ENCODE measurements at regions not wholly inside any gene's neighbourhood (a gene's known extent, or its start where the extent isn't known, plus 50 kb on each side); places are given as distances from the start of the nearest gene placed in this dataset.

GRCh38 chr20:57032847-57033246 lies 233.6 kb downstream of the BMP7 start:
- no peak for DNase-seq

GRCh38 chr20:57034001-57034400 lies 232.4 kb downstream of the BMP7 start:
- DNase-seq: no peak

GRCh38 chr20:57037689-57038088 lies 228.8 kb downstream of the BMP7 start:
- no peak for DNase-seq

- DNase-seq: no peak
Measured at GRCh38 chr20:57038608-57039440, 227.6 kb downstream of the BMP7 start.

- DNase-seq: no peak
Measured at GRCh38 chr20:57040466-57040865, 226.0 kb downstream of the BMP7 start.

- no peak for DNase-seq
Measured at GRCh38 chr20:57040924-57041323, 225.5 kb downstream of the BMP7 start.

- DNase-seq: no peak
Measured at GRCh38 chr20:57043091-57043490, 223.3 kb downstream of the BMP7 start.

- DNase-seq: no peak
Measured at GRCh38 chr20:57043669-57044268, 222.7 kb downstream of the BMP7 start.

GRCh38 chr20:57047281-57048026 lies 219.0 kb downstream of the BMP7 start:
- no peak for DNase-seq

GRCh38 chr20:57048027-57048869 lies 218.2 kb downstream of the BMP7 start:
- DNase-seq: no peak

GRCh38 chr20:57049296-57049695 lies 217.1 kb downstream of the BMP7 start:
- DNase-seq: no peak

GRCh38 chr20:57051096-57051495 lies 215.3 kb downstream of the BMP7 start:
- DNase-seq: no peak

GRCh38 chr20:57053067-57053466 lies 213.4 kb downstream of the BMP7 start:
- no peak for DNase-seq

- DNase-seq: no peak
Measured at GRCh38 chr20:57053793-57054552, 212.5 kb downstream of the BMP7 start.

- no peak for DNase-seq
Measured at GRCh38 chr20:57055345-57055744, 211.1 kb downstream of the BMP7 start.

- no peak for DNase-seq
Measured at GRCh38 chr20:57056651-57057050, 209.8 kb downstream of the BMP7 start.

- DNase-seq: no peak
Measured at GRCh38 chr20:57059055-57059596, 207.3 kb downstream of the BMP7 start.

GRCh38 chr20:57060407-57061050 lies 205.9 kb downstream of the BMP7 start:
- no peak for DNase-seq

GRCh38 chr20:57061051-57061900 lies 205.2 kb downstream of the BMP7 start:
- no peak for DNase-seq

GRCh38 chr20:57062241-57062640 lies 204.2 kb downstream of the BMP7 start:
- no peak for DNase-seq
